Neuron (in vitro differentiated cells): ENCODE measurements at regions not wholly inside any gene's neighbourhood (a gene's known extent, or its start where the extent isn't known, plus 50 kb on each side); places are given as distances from the start of the nearest gene placed in this dataset.
"Not testable (repeated sequence)": the region's sequence is repeated elsewhere in the genome, so short reads cannot be mapped to it uniquely, and the experiment has no call there.

Experiments
- H2AFZ ChIP-seq: one replicate; pipeline ENCODE4 v1.6.1; 2013; ENCODE audit warnings: low read depth, mild to moderate bottlenecking, inconsistent platforms, low read length, moderate library complexity
- H3K27me3 ChIP-seq: one replicate; pipeline ENCODE4 v1.6.1; 2013; ENCODE audit warnings: low read length; ENCODE audit not compliant: insufficient read depth
- H3K36me3 ChIP-seq: one replicate; pipeline ENCODE4 v1.6.1; 2013; ENCODE audit warnings: low read length; ENCODE audit not compliant: insufficient read depth
- H3K4me1 ChIP-seq: one replicate; pipeline ENCODE4 v1.6.1; 2013; ENCODE audit warnings: low read length; ENCODE audit not compliant: insufficient read depth
- H3K4me3 ChIP-seq: 2 replicates; pipeline ENCODE4 v1.5.1; 2013; ENCODE audit warnings: mild to moderate bottlenecking, low read length, moderate library complexity
- H3K9me3 ChIP-seq: one replicate; pipeline ENCODE4 v1.6.1; 2013; ENCODE audit warnings: low read length

DNA sequence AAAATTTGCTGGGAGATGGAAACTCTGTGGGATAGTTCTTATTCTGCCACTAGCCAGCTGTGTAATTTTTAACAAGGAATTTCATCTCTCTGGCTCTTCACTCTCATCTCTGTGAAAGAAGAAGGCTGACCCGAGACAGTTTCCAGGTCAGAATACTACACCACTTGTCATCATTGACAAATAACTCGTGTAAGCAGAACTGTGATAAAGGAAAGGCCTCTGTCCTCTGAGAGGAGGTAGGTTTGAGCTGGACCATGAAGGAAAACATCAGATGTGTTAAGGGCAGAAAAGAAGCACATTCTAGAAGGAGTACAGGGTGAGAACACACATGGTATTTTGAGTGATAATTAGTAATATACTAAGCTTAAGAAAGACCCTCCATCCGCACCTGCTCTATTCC is 211.4 kb upstream of the DDX18 start:
- H3K4me1 ChIP-seq, result peaks cover 4% of the 10 kb centered on the region
- no peaks in the 10 kb centered on the region for H3K9me3 ChIP-seq
- peaks cover 13% of the 10 kb centered on the region for H3K36me3 ChIP-seq
- H2AFZ ChIP-seq, result no peak overlapping the region
- H3K4me3 ChIP-seq, result no peak overlapping the region
- H3K27me3 ChIP-seq, result no peaks in the 10 kb centered on the region

DNA sequence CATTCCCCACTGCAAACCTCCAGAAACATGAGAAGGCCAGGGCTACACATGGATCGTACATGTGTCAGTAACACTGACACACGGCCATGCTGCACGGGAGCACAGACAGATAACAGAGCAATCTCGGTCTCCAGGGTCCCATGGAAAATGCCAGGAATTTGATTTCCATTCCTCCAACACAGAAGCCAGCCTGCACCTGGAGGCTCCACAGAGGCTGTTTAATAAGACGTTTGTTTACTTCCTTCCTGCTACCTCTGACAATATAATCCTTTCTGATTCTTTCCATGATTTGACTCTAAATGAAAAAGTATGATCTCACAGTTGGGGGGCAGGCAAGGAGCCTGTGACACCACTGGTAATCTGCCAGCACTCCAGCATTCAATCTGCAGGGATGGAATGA is 210.9 kb upstream of the DDX18 start:
- H3K4me3 ChIP-seq, result no peak overlapping the region
- peaks cover 4% of the 10 kb centered on the region for H3K4me1 ChIP-seq
- peaks cover 13% of the 10 kb centered on the region for H3K36me3 ChIP-seq
- H3K27me3 ChIP-seq, result no peaks in the 10 kb centered on the region
- no peaks in the 10 kb centered on the region for H3K9me3 ChIP-seq
- no peak overlapping the region for H2AFZ ChIP-seq

DNA sequence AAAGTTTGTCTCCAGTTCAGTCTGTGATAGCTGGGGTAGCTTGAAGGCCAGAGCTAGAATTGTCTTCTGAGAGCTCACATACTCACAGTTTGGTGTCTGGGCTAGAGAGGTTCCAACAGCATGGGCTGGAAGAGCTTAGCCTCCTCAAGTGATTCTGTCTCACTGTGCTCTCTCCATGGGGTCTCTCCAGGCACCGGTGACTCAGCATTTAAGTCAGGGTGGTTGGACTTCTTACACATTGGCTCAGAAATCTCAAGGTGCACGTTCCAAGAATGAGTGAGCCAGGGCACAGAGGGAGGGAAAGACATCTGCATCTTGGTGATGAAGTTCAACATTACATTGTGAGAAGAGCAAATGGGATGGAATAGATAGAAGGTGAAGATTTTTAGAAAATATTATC is 207.3 kb upstream of the DDX18 start:
- peaks cover 4% of the 10 kb centered on the region for H3K4me1 ChIP-seq
- no peaks in the 10 kb centered on the region for H3K27me3 ChIP-seq
- peaks cover 13% of the 10 kb centered on the region for H3K36me3 ChIP-seq
- H3K4me3 ChIP-seq, result no peak overlapping the region
- H3K9me3 ChIP-seq, result no peaks in the 10 kb centered on the region
- H2AFZ ChIP-seq, result no peak overlapping the region

DNA sequence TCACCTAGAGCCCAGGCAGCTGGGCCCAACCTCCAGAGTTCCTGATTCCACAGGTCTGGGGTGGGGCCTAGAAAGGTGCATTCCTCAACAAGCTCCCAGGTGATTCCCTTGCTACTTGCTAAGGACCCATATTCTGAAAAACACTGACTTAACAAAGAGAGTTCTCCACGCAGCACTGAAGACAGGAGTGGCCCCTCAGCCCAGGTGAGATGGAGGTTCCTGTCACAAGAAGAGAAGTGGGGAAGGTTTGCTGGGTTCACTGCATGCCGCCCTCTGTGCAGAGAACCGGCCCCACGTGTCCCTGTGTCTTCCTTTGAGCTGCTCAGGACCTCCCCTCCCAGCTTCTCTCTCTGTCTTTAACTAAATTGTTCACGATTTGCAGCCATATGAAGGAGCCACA is 201.4 kb upstream of the DDX18 start:
- Histone ChIP-seq H3K4me3 (no peak overlapping the region), H3K4me1 (no peaks in the 10 kb centered on the region), H2AFZ (no peak overlapping the region), H3K27me3 (no peaks in the 10 kb centered on the region), H3K36me3 (no peaks in the 10 kb centered on the region), H3K9me3 (no peaks in the 10 kb centered on the region)

DNA sequence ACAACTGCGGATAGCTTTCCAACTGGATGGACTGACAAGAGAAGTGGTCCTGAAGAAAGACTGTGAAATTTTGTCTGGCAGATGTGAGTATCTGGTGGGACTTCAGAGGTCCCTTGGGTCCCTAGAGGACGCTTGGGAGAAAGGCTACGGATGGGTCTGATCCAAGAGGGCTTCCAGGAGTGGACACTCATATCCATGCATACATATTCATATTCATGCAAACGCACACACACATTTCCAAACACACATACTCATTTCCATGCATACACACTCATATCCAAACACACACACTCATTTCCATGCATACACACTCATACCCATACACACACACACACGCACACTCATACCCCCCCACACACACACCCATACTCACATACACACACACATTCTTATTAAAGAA is 200.2 kb upstream of the DDX18 start:
- no peak overlapping the region for H3K4me3 ChIP-seq
- H3K27me3 ChIP-seq, result no peaks in the 10 kb centered on the region
- no peak overlapping the region for H2AFZ ChIP-seq
- H3K36me3 ChIP-seq, result no peaks in the 10 kb centered on the region
- no peaks in the 10 kb centered on the region for H3K9me3 ChIP-seq
- H3K4me1 ChIP-seq, result no peaks in the 10 kb centered on the region

DNA sequence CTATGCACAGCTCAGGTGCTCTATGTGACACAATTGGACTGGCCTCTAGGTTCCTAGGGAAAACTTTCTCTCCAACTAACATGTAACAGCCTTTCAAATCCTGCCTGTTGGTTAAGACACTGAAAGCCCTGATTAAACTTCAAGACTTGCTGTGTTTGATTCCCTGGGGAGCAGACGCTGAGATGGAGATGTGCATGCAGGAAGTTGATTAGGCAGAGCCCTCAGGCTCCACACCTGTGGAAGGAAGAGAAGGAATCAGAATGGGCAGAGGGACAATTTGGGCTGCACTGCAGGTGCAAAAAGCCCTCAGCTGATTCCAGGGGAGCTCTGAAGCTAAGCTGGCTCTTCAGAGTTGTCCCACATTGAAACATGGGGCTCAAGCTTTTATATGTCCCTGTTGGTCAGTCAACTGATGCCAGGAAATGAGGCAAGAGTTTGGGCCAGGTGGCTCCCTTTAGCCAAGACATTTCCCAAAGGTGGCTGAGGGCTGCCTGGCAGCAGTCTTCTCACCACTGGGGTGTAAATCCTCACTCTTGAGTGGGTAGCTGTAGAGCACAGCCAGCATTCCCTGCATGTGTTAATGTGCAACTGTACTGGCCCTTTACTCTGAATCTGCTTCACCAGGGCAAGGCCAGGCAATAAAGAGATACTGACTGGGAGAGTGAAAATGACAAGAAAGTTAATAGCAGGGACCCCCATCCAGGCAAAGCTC is 199.5 kb upstream of the DDX18 start:
- no peaks in the 10 kb centered on the region for H3K4me1 ChIP-seq
- H3K4me3 ChIP-seq, result no peak overlapping the region
- no peak overlapping the region for H2AFZ ChIP-seq
- no peaks in the 10 kb centered on the region for H3K9me3 ChIP-seq
- H3K27me3 ChIP-seq, result no peaks in the 10 kb centered on the region
- H3K36me3 ChIP-seq, result no peaks in the 10 kb centered on the region

DNA sequence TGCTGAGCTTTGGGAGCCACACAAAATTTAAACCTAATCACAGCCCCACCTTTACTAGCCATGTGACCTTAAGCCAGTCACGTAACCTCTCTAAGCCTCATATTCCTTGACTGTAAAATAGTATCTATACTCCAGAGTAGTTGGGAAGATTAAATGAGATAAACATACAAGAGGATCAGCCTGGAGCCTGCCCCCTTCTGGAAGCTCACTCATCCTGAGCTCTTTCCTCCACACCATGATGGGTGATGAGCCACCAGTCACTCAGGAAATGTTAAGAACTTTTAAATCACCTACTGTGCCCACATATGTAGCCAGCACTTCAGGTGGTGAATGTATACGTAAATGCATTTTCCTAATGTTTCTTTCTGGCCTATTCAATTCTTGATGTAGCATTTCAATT is 195.9 kb upstream of the DDX18 start:
- Histone ChIP-seq H2AFZ (no peak overlapping the region), H3K36me3 (no peaks in the 10 kb centered on the region), H3K27me3 (no peaks in the 10 kb centered on the region), H3K4me3 (no peak overlapping the region), H3K9me3 (no peaks in the 10 kb centered on the region), H3K4me1 (peaks cover 2% of the 10 kb centered on the region)

DNA sequence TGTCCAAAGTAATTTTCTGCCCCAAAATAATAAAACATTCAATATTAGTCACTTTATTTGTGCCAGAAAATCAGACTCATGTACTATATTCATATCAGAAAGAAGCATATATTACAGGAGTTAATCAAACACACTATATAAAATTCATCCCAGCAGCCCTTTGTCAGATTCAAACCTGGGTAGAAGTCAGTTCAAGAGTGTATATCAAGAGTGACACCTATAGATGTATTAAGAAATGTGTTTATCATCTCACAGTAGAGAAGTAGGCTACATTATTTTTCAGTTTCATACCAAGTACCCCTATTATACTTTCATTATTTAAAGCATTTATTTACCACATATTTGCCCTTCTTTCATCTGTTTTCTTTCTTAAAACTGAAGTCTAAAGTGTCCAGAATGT is 193.2 kb upstream of the DDX18 start:
- H3K27me3 ChIP-seq, result no peaks in the 10 kb centered on the region
- H3K36me3 ChIP-seq, result no peaks in the 10 kb centered on the region
- H3K9me3 ChIP-seq, result no peaks in the 10 kb centered on the region
- no peak overlapping the region for H2AFZ ChIP-seq
- peak overlapping the region; percentile 90 for H3K4me3 ChIP-seq
- H3K4me1 ChIP-seq, result peaks cover 2% of the 10 kb centered on the region

DNA sequence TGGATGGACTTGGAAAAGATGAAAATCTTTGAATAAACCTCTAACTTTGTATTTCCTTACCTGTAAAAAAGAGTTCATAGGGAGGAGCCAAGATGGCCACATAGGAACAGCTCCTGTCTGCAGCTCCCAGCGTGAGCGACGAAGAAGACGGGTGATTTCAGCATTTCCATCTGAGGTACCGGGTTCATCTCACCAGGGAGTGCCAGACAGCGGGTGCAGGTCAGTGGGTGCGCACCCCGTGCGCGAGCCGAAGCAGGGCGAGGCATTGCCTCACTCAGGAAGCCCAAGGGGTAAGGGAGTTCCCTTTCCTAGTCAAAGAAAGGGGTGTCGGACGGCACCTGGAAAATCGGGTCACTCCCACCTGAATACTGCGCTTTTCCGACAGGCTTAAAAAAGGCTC is 191.3 kb upstream of the DDX18 start:
- not testable (repeated sequence) for H3K27me3 ChIP-seq, H3K9me3 ChIP-seq, H3K4me1 ChIP-seq, H3K36me3 ChIP-seq
- Histone ChIP-seq H3K4me3 (peak overlapping the region; percentile 90), H2AFZ (peak overlapping the region; percentile 70)

DNA sequence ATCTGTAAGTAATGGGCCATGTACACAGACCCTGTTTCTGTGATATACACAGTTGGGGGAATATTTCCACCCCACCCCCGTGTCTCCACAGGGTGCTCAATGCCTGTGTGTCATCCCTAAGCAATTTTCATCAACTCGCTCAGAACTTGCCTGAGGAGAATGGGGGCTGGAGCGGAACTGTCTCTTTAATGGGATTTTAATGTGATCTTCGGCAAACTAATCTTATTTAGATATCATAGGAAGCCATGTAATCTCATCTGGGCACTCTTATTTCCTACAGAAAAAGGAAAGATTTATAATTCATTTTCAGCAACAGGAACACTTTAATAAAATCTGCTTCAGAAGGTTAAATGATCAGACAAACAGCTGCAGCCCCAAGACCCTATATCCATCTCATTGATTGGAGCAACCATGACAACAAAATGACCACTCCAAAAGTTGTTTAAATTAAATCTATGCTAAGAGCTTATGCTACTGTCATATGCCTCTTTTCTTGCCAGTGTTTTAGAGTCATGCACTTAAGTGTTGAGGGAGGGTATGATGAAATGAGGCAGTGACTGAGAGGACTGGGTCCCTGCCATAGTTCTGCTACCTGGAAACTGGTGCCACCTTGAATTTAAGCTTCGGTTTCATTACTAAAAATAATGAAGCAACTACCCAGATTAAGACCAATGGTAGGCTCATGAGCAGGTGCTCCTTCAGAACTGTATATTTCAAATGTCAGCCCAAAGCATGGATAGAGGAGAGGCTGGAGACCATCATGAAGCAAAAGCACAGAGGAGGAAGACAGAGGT is 183.1 kb upstream of the DDX18 start:
- Histone ChIP-seq H3K4me1 (no peaks in the 10 kb centered on the region), H3K27me3 (no peaks in the 10 kb centered on the region), H3K4me3 (no peak overlapping the region), H3K36me3 (no peaks in the 10 kb centered on the region), H3K9me3 (no peaks in the 10 kb centered on the region), H2AFZ (no peak overlapping the region)

DNA sequence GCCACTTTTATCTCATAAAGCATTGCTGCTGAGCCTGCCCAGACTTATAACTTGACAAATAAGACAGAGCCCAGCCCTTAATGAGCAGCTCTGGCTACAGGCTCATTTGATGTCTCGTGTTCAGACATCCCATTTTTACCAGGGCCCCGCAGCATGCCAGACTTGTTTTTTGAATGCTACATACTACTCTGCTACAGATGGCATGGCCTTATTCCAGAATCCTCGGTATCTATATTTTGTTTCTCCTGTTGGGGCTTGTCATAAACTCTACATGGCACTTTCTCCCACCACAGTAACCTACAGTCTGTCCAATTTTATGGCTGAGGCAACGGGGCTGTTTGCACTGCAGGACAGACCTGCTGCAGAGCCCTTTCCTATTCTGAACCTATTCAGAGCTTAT is 179.0 kb upstream of the DDX18 start:
- H2AFZ ChIP-seq, result no peak overlapping the region
- H3K36me3 ChIP-seq, result no peaks in the 10 kb centered on the region
- no peaks in the 10 kb centered on the region for H3K9me3 ChIP-seq
- H3K4me1 ChIP-seq, result no peaks in the 10 kb centered on the region
- H3K27me3 ChIP-seq, result no peaks in the 10 kb centered on the region
- no peak overlapping the region for H3K4me3 ChIP-seq

DNA sequence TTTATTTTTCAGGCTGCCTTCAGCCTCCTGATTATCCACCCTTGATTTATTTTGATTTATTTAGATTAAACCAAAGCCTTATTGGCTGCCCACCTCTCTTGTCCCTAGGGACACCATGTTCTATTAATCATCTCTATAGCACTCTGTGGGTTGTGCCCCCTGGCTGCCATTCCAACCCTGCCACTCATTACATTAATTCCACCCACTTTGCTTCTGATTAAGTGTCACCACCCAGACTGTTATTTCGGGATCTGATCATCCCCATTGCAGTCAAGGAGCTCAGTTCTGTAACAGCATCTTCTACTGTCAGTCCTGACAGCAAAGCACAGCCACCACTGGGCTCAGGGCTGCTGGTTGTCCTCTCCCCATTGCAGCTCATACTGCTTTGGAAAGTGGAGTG is 175.1 kb upstream of the DDX18 start:
- Histone ChIP-seq H2AFZ (no peak overlapping the region), H3K36me3 (no peaks in the 10 kb centered on the region), H3K27me3 (no peaks in the 10 kb centered on the region), H3K4me3 (no peak overlapping the region), H3K4me1 (no peaks in the 10 kb centered on the region), H3K9me3 (no peaks in the 10 kb centered on the region)

DNA sequence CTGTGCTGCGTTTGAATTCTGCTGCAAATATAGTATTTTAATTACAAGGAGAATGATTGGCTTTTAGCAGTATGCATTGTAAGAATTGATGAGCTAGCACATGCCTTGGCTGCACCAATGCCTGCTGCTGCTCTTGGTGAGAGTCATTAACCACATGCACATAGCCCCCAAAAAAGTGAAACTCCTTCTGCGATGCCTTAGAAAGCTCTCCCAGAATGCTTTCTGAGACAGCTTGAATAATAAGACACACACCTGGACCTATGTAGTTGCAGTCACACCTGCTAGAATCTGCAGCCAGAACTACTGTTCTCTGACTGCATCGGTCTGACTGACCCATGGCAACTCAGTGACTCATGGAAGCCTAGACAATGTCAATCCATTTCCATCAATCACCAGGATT is 170.1 kb upstream of the DDX18 start:
- Histone ChIP-seq H3K36me3 (no peaks in the 10 kb centered on the region), H2AFZ (no peak overlapping the region), H3K9me3 (no peaks in the 10 kb centered on the region), H3K27me3 (no peaks in the 10 kb centered on the region), H3K4me3 (no peak overlapping the region), H3K4me1 (no peaks in the 10 kb centered on the region)

DNA sequence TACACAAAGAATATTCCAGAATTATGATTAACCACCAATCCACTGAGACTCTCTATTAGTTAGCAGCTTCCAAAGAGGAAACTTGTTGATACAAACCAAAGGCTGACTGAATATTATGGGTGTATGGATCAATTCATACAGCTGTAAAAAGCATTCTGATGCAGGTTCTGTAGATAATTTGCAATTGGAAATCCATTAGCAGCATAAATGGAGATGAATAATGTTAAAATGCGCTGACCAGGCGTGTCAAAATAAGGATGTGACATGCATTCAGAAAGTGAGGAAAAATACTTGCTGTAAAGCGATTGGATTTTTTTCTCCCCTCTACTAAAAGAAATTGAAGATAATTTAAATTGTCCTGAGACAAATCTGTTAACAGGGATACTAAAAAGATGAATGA is 169.0 kb upstream of the DDX18 start:
- Histone ChIP-seq H3K4me1 (no peaks in the 10 kb centered on the region), H2AFZ (no peak overlapping the region), H3K9me3 (no peaks in the 10 kb centered on the region), H3K4me3 (no peak overlapping the region), H3K27me3 (no peaks in the 10 kb centered on the region), H3K36me3 (no peaks in the 10 kb centered on the region)
